ENCODE measurements at regions not wholly inside any gene's neighbourhood (a gene's known extent, or its start where the extent isn't known, plus 50 kb on each side); places are given as distances from the start of the nearest gene placed in this dataset.

GRCh38 chr2:143841935-143842334, 678.0 kb downstream of the ZEB2 start:
- TF ChIP-seq SUZ12 (IDR thresholded peaks at IDR 0.05; ENCODE audit: extremely low read depth, insufficient read depth, insufficient read length): no peak
- no peak for TF ChIP-seq ZNF274 (IDR thresholded peaks at IDR 0.05; ENCODE audit: low read depth, low read length)
- no peak for TF ChIP-seq YY1 (IDR thresholded peaks at IDR 0.05; ENCODE audit: insufficient read depth, insufficient read length)

Measured in NT2/D1 (cell line).